Right atrium auricular region (tissue), 2 donors: ENCODE measurements at regions not wholly inside any gene's neighbourhood (a gene's known extent, or its start where the extent isn't known, plus 50 kb on each side); places are given as distances from the start of the nearest gene placed in this dataset.

Experiments
- DNase-seq: peaks from one replicate; pipeline ENCODE4 v3.0.0-alpha.2; 2019; ENCODE audit warnings: low spot score
- H3K27ac ChIP-seq, 2 donors: fragments of 200-600 bp; sonication (generic); 1 replicate in 1 of 2; 2 replicates in 1 of 2; pipeline ENCODE4 v1.5.1; 2016 to 2019
- H3K27me3 ChIP-seq, 2 donors: fragments of 200-600 bp; sonication (generic); one replicate each; pipeline versions ENCODE4 v1.5.1 to v1.6.0; 2017 to 2019
- H3K36me3 ChIP-seq: fragments of 200-600 bp; sonication (generic); one replicate; pipeline ENCODE4 v1.5.1; 2016
- H3K4me1 ChIP-seq, 2 donors: fragments of 200-600 bp; sonication (generic); one replicate each; pipeline versions ENCODE4 v1.5.1 to v1.6.0; 2017 to 2019
- H3K4me3 ChIP-seq, 2 donors: fragments of 200-600 bp; sonication (generic); 1 replicate in 1 of 2; 2 replicates in 1 of 2; pipeline ENCODE4 v1.5.1; 2017 to 2019; ENCODE audit warnings: mild to moderate bottlenecking in 1 of 2, moderate library complexity in 1 of 2
- H3K9me3 ChIP-seq, 2 donors: fragments of 200-600 bp; sonication (generic); one replicate each; pipeline ENCODE4 v1.5.1; 2019
- TF ChIP-seq, protein P1 (sequence below), 2 donors: fragments of 200-600 bp; sonication (generic); IDR thresholded peaks; one replicate each; pipeline ENCODE4 v1.5.1; 2019; ENCODE audit warnings: antibody characterized with exemption in 2 of 2

DNA sequence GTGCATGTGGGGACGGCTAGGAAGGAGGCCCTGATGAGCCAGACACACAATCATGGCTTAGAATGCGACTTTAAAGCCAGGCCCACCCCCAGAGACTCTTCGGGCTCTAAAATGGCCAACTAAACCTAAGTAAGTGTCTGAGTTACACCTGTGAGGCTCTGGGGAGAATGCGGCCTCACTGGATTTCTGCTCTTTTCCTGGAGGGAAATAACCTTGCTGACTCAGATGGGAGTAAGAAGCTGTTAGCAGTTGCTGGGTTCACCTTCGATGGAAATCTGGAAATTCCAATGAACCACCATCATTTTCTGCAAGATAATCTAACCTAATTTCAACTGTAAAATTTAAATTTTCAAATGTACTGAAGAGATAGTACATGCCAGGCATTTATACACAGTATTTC, 97.6 kb upstream of the MAML3 start:
- Histone ChIP-seq H3K27ac (peak overlapping the region in 1 of 2 donors; percentile 88), H3K4me3 (no peak overlapping the region), H3K4me1 (peaks cover 0 to 23% of the 10 kb centered on the region in 2 donors), H3K36me3 (no peaks in the 10 kb centered on the region), H3K27me3 (no peaks in the 10 kb centered on the region), H3K9me3 (no peaks in the 10 kb centered on the region)
- TF ChIP-seq, protein P1, sequence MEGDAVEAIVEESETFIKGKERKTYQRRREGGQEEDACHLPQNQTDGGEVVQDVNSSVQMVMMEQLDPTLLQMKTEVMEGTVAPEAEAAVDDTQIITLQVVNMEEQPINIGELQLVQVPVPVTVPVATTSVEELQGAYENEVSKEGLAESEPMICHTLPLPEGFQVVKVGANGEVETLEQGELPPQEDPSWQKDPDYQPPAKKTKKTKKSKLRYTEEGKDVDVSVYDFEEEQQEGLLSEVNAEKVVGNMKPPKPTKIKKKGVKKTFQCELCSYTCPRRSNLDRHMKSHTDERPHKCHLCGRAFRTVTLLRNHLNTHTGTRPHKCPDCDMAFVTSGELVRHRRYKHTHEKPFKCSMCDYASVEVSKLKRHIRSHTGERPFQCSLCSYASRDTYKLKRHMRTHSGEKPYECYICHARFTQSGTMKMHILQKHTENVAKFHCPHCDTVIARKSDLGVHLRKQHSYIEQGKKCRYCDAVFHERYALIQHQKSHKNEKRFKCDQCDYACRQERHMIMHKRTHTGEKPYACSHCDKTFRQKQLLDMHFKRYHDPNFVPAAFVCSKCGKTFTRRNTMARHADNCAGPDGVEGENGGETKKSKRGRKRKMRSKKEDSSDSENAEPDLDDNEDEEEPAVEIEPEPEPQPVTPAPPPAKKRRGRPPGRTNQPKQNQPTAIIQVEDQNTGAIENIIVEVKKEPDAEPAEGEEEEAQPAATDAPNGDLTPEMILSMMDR (IDR thresholded peaks at IDR 0.05), result no peak
- DNase-seq, result no peak

DNA sequence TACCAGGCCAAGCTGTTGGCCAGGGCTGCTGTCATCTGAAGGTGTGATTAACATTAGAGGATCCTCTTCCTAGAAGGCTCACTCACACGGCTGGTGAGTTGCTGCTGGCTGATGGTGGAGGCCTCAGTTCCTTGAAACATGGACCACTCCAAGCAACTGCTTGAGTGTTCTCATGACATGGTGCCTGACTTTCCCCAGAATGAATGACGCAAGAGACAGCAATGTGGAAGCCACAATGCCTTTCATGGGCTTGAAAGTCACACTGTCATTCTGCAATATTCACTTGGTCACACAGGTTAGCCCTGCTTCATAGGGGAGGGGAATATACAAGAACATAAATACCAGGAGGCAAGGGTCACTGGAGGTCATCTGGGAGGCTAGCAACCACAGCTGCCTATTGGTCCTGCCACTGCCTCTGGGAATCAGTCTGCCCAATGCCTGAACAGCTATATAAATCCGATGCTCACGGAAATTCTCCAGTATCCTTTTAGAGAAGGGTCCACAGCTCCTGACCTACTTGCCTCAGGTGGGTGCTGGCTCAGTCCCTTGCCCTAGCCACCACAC, 97.1 kb upstream of the MAML3 start:
- no peak for DNase-seq
- Histone ChIP-seq H3K27ac (no peak overlapping the region), H3K9me3 (no peaks in the 10 kb centered on the region), H3K27me3 (no peaks in the 10 kb centered on the region), H3K36me3 (no peaks in the 10 kb centered on the region), H3K4me1 (peaks cover 0 to 23% of the 10 kb centered on the region in 2 donors), H3K4me3 (no peak overlapping the region)
- TF ChIP-seq, protein P1 (IDR thresholded peaks at IDR 0.05), result no peak

GRCh38 chr4:140249351-140249750, 95.4 kb upstream of the MAML3 start:
- H3K4me3 ChIP-seq, result no peak overlapping the region

GRCh38 chr4:140247237-140247636, 93.3 kb upstream of the MAML3 start:
- TF ChIP-seq, protein P1 (IDR thresholded peaks at IDR 0.05), result no peak
- DNase-seq, result no peak
- H3K4me3 ChIP-seq, result no peak overlapping the region
- no peaks in the 10 kb centered on the region for H3K27me3 ChIP-seq
- H3K27ac ChIP-seq, result no peak overlapping the region
- H3K4me1 ChIP-seq, result peaks cover 0 to 19% of the 10 kb centered on the region in 2 donors
- H3K36me3 ChIP-seq, result no peaks in the 10 kb centered on the region
- no peaks in the 10 kb centered on the region for H3K9me3 ChIP-seq

More at GRCh38 chr4:140249351-140249750, 95.4 kb upstream of the MAML3 start:
- no peak for DNase-seq
- Histone ChIP-seq H3K27ac (no peak overlapping the region), H3K9me3 (no peaks in the 10 kb centered on the region), H3K4me1 (peaks cover 0 to 23% of the 10 kb centered on the region in 2 donors), H3K36me3 (no peaks in the 10 kb centered on the region), H3K27me3 (no peaks in the 10 kb centered on the region)
- TF ChIP-seq, protein P1 (IDR thresholded peaks at IDR 0.05), result no peak

DNA sequence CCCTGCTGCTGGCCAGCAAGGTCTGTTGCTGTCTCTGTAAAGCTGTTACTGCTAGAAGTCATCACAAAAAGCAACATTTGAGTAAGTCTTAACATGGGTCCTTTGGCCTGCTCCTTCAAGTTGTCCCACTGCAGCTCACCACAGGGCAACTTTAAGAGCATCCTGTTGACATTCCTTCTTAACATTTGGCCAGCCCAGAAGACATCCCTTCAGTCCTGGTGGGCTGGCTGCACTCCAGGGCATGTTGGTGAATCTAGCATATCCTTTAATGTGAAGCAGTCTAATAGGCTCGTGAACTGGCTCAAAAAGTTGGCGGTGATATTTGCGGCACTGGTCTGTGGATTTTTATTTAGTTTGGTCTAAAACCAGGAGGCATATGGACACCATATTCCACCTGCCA, 92.2 kb upstream of the MAML3 start:
- no peaks in the 10 kb centered on the region for H3K27me3 ChIP-seq

More for the DNA sequence above, 92.2 kb upstream of the MAML3 start:
- Histone ChIP-seq H3K4me3 (no peak overlapping the region), H3K4me1 (peaks cover 0 to 18% of the 10 kb centered on the region in 2 donors), H3K9me3 (no peaks in the 10 kb centered on the region), H3K27ac (no peak overlapping the region), H3K36me3 (no peaks in the 10 kb centered on the region)
- no peak for DNase-seq
- TF ChIP-seq, protein P1 (IDR thresholded peaks at IDR 0.05), result no peak
